Adrenal gland (tissue), 5 donors: ENCODE measurements at regions not wholly inside any gene's neighbourhood (a gene's known extent, or its start where the extent isn't known, plus 50 kb on each side); places are given as distances from the start of the nearest gene placed in this dataset.

ENCODE experiments used
- CTCF ChIP-seq, 6 experiments: fragments of 450-650 bp in 4 of 6; fragments of 200-600 bp in 2 of 6; sonication (generic) in 1 of 6; IDR thresholded peaks; 1 replicate in 5 of 6; 2 replicates in 1 of 6; pipeline versions ENCODE4 v1.5.1 to v1.8.0; 2016 to 2021; ENCODE audit warnings: antibody characterized with exemption in 6 of 6, mild to moderate bottlenecking in 2 of 6, moderate library complexity in 1 of 6
- POLR2A ChIP-seq, 2 donors: fragments of 450-650 bp; IDR thresholded peaks; one replicate each; pipeline ENCODE4 v1.6.1; 2017; ENCODE audit warnings: antibody characterized with exemption in 2 of 2, mild to moderate bottlenecking in 2 of 2, moderate library complexity in 1 of 2
- donor health status: DM: no; HTN: no; CAD: no.

- TF ChIP-seq POLR2A (IDR thresholded peaks at IDR 0.05) (no peak), CTCF (IDR thresholded peaks at IDR 0.05) (no peak)
Measured at GRCh38 chr3:30538791-30539190, 67.6 kb upstream of the TGFBR2 start.
